ENCODE measurements at regions not wholly inside any gene's neighbourhood (a gene's known extent, or its start where the extent isn't known, plus 50 kb on each side); places are given as distances from the start of the nearest gene placed in this dataset.

GRCh38 chr9:91126761-91127445, 234.8 kb downstream of the AUH start:
- no peak for TF ChIP-seq CTCF (IDR thresholded peaks at IDR 0.05; ENCODE audit: borderline replicate concordance, extremely low read depth, low read length, poor library complexity, severe bottlenecking)
- no peak for TF ChIP-seq EZH2 (IDR thresholded peaks at IDR 0.05; ENCODE audit: borderline replicate concordance, low read depth, low read length, severe bottlenecking)

Data from DND-41 (cell line).